HG03280 (cell line): ENCODE measurements at regions not wholly inside any gene's neighbourhood (a gene's known extent, or its start where the extent isn't known, plus 50 kb on each side); places are given as distances from the start of the nearest gene placed in this dataset.

Experiments used
- ATAC-seq: cut with Tn5 transposase; IDR thresholded peaks from one replicate; pipeline ENCODE4 v1.9.1; 2021; ENCODE audit warnings: mild to moderate bottlenecking, moderate library complexity; ENCODE audit not compliant: unreplicated experiment

DNA sequence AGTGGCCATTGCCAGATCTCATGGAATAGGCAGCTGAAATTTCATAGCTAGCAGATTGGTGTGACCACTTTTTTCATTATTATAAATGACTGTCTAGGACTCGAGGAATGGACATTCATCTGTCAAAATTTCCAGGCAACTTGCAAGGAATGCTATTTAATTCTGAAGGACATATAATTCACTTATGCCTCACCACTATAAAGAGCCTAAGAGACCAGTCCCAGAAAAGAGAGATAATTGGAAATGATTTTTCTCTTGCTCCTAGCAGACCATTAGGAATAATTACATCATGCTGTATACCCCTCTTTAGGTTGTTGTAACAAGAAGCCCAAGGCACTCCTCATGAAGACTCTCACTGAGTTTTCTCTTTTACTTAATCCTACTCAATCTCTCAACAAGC lies 557.4 kb upstream of the RAB6C start:
- ATAC-seq = no peak

DNA sequence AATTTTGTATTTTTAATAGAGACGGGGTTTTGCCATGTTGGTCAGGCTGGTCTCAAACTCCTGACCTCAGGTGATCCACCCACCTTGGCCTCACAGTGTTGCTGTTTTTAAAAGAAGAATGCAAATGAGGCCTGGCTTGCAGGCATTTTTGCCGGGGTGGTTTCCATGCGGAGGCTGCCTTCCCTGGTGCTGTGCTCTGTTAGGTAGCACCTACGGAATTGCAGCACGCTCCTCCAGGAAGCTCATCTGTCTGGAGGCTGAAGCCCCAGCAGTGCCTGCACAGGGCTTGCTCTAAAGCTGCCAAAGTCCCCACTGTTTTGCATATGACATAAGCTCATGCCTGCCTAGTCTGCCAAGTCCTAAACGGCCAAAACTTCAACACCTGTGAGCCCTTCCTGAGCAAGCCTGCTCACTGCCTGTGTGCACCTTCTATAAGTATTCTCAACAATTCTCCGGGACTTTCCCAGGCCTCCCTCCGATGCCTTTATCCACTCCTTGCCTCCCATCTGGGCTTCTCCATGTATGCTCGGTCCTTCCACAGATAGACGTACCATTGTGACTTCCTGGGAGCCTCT lies 551.3 kb upstream of the RAB6C start:
- no peak for ATAC-seq

DNA sequence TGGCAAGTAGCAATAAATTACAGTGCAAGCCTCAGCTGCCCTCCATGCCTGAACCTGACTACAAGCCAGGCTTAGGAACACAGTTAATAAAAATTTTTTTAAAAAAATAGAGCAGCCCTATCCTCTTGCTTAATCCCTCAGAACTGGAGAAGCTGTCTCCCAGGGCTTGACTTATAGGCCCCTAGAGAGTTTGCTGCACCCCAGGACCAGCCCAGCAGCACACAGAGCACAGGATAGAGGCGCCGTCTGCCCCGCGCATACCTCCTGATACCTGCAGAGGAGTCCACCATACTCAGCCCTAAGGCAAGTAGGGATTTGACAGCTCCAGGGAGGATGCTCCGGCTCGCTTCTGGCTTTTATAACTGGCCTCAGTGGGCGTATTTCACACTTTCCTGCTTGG lies 548.6 kb upstream of the RAB6C start:
- ATAC-seq = no peak

DNA sequence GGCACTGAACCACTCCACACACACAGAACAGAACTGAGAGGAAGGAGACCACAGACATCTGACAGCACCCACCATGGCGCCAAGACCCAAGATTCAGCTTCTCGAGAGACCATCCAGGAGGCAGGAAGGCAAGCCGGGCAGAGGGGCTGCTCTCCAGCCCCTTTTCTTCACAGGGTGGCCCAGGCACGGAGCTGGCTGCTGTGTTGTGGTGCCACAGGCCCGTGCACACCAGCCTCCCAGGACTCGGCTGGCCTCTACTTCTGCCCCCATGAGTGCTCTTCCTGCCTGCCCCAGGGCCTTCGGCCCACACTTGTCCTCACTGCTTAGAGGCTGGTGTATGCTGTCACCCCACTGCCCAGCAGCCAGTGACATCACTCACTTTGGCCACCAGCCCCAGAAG lies 547.6 kb upstream of the RAB6C start:
- ATAC-seq = no peak

DNA sequence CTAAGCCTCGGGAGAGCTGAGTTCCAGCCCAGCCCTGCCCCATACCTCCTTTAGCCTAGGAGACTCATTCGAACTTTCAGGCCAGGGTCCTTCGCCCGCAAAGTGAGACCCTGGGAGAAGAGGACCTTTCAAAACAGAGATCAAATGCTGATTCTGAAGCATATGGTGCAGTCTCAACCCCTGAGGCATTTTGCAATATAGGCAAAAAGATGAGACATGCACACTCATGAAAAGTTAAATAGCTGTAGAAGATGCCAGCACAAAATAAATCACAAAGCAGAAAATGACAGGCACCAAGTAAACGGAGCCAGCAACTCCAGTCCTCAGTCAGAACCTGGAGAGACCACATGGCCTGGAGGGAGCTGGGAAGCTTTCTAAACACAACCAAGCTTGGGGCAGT lies 542.7 kb upstream of the RAB6C start:
- no peak for ATAC-seq

DNA sequence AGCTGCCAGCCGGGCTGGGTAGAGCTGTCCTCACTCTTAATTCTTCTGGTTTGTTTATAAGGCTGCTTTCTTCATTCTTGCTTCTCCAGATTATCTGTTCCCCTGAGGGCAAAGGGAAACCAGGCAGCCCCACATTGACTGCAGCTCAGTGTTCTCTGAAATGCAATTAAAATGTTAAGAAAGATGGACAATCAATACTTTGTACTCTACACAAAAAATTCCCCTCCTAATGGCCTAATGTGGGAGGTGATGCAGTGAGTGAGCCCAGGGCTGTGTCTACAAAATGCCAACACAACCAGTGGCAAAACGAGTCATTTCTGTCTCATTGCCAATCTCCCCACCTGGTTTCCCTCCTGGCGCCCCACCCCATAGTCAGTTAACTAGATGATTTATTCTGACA lies 541.7 kb upstream of the RAB6C start:
- ATAC-seq = no peak

DNA sequence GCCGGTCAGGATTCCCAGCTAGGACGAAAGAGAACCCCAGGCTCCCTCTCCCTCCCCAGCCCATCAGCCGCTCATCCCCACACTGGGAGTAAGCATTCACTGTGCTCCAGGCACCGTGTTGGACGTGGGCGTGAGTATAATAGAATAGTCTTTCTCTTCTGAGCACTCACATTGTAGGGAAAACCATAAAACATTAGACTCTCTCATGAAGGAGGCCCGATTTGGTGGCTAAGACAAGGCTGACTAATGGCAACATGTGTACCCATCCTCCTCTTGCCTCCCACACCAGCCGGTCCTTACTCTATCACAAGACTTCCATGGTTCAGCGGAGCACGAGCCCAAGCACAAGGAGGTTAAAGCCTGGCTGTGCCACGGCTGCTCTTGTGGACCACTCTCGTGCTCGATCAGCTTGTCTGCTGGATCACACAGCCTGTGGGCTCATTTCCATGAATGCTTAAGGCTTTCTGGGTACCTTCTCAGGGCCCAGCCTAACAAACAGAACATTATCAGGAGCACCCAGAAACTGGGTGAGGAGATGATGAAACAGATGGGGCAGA lies 540.9 kb upstream of the RAB6C start:
- no peak for ATAC-seq

DNA sequence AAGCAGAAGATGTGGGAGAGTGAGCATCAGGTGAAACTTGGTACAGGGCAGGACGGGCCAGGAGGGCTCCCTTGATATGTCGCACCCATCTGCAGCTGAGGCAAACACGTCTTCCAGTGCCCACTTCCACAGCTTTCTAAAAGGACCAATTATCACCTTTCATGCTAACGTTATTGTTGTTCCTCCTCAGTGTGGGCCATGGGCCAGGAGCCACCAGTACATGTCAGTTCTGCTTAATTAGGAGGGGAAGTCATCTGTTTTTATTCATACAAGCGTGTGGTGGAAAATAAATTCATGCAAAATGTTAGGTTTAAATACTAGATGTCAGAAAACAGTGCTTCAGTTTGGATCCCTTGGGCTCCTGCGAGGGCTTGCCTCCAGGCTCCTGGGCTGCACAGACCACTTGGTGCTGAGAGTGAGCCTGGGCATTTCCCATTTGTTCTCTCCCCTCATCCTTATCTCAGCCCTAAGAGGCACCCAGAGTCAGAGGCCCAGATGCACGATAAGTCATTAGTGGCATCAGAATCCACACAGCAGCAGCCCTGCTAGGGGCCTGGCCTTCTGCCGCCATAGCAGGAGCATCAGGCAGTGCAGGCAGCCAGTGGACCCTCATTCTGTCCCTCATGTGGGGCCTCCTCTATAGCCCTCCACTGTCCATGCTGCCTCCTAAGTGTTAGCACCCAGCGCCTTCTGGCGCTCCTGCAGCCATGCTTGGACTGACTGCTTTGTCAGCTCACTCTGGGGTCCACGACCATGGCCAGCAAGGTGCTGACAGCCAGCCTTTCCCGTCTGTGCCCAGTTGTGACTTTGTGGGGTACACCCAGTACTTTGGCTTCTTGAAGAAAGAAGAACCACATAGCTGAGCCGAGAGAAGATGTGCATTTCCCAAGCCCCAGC lies 539.8 kb upstream of the RAB6C start:
- ATAC-seq = no peak

DNA sequence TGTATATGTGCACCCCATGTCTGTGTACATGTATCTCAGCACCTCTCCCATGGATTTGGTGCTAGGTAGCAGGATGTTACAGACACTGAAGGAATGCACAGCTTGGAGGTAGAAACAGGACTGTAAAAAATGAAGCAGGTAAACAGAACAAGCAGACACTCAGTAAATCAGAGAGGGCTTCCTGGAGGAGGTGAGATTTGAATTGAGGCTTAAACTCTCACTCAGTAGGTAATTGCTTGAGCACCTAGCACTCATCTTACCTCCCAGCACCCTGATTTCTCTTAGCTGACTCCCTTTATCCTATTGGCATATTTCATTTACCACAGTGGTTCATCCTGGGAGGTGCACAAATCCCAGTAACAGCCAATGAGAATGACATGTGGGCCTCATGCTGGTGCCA lies 537.9 kb upstream of the RAB6C start:
- no peak for ATAC-seq

DNA sequence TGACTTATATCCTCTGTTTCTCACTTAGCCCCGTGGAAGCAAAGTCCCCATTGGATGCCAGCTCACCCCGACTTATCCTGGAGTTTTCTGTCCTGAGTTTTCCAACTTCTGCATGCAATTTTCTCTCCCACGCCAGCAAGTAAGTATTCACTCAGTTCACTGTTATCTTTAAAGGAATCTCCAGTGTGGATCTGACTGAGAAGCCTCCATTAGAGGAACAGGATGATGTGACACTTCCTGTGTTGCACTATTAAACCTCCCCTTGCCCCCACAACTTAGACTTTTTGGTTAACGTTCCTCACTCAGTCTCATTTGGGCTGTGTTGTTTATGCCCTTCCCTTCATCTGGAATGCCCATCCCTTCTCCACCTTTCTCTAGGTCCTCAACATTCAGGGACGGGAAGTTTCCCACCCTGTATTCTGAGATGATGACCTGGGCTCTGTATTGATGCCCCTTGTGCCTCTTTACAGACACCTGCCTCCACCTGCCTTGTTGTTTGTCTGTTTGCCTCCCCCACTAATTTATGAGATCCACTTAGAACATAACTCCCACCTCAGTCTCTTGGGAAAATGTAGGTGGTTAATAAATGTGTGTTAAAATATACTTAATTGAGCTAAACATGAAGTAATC lies 536.1 kb upstream of the RAB6C start:
- ATAC-seq = no peak

DNA sequence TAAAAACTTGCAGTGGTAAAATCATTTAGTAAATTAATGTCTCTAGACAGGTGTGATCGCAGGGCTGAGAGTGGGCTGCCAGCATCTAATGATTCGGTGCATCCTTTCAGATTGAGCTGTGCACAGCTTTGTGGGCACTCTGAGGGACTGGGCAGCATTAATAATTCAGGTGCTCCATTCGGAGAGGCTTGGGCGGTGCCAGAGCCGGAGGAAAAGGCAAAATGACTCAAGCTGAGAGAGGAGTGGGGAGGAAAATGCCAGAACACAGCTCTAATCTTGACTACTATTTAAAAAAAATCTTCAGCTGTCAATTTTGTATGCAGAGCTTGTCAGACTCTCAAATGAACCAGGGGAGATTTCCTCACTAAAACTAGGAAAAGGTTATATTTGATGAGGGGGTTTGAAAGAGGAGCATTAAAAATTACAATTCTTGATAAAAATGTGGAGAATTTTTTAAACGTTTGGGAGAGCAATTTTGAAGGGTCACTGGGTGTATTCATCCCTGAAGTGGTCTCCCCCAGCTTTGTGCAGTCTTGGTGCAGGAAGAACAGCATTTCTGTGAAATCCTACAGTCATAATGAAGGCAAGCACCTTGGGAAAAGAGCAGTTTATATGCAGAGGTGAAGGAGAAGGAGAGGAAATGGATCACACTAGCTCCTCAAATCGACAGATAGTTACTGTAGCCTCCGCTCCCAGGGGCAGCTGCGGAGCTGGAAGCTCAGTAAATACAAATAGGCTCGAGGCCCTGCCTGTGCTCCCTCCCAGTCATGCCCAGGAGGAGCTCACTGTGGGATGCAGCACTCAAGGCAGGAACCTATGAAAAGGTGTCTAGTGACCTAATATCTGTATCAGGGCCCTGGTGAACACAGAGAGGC lies 535.4 kb upstream of the RAB6C start:
- no peak for ATAC-seq

DNA sequence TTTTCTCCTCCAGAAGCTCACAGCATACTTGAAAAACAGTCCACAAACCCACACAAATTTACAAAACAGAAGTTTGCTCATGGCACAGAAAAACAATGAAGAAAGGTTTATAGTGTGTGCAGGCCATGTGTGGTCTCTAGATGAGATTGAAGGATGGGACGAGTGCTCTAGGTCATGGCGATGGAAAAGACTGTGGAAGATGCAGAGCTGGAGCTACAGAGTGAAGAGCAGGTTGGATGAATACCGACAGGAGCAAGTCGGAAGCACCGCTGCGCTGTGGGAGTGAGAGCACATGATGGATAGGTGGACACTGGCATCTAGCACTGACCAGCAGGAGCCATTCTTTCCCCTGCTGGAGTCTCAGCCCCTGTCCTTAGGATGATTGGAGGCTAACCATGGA lies 534.7 kb upstream of the RAB6C start:
- no peak for ATAC-seq

DNA sequence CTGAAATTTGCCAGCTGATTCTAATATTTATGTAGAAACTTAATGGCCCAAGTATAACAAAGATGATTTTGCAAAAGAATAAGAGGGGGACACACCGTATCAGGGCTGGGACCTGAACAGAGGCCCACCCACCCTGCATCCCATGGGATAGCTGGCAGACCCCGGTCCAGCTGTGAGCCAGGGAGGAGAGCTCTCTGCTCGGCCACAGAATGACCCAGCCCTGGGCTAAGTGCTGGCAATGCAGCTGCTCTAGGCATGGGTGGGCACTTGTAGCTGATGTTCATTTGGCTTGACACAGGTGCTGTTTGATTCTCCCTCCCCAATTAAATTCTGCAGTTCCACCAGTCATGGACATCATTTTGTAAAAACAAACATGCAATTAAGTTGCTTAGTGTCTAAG lies 522.8 kb upstream of the RAB6C start:
- no peak for ATAC-seq

DNA sequence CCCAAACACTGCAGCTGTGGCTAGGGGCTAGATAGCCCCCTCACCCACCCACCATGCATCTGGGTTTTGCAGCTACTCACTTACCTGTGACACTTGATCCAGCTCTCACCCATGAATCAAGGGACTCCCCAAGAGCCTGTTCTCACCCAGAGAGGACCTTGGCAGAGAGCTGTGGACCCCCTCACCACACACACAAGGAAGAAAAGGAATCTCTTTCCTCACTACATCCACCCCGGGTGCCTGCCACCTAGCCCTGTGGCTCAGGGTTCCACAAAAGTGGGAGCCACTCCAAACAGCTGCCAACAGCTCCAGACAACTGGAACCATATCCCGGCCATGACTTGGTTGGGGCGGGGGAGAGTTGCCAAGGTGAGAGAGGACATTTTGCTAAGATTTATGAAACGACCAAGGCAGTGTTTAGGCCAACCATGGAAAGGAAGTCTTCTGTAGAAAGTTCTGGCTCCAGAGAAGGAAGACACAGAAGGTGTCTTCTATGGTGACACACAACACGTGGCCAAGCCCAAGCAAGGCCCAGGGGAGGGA lies 522.1 kb upstream of the RAB6C start:
- no peak for ATAC-seq

DNA sequence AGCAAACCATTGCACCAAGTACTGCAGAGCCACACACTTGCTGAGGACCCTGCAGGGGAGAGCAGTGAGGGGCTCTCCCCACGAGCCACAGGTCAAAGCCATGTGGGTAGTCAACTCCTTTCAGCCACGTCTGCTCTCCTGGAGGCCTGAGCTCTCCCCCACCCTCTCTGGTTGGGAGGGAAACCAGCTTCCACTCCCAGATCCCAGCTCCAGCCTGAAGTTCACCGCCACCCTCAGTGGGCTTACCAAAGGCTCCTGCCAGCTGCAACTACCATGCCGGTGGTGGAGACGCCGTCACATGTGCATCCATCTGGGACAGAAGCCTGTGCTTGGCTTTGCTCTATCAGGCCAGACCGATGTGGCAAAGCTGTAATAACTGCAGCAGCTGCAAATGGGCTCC lies 521.5 kb upstream of the RAB6C start:
- no peak for ATAC-seq

DNA sequence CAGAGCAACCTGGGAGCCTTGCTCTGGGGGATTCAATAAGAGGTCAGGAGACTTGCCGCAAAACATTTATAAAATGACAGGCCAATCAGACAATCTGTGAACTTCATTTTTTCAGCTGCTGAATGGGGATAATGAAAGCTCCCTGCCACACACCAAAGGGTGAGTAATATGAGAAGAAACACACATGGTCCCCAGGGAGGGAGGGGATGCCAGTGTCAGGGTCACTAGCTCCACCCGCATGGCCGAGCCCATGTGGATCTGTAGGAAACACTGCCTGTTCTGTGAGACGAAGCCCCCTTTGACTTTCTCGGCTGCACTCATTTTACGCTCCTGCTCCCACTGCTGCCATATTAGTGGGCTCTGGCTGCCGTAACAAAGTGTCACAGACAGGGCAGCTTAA lies 521.0 kb upstream of the RAB6C start:
- no peak for ATAC-seq

DNA sequence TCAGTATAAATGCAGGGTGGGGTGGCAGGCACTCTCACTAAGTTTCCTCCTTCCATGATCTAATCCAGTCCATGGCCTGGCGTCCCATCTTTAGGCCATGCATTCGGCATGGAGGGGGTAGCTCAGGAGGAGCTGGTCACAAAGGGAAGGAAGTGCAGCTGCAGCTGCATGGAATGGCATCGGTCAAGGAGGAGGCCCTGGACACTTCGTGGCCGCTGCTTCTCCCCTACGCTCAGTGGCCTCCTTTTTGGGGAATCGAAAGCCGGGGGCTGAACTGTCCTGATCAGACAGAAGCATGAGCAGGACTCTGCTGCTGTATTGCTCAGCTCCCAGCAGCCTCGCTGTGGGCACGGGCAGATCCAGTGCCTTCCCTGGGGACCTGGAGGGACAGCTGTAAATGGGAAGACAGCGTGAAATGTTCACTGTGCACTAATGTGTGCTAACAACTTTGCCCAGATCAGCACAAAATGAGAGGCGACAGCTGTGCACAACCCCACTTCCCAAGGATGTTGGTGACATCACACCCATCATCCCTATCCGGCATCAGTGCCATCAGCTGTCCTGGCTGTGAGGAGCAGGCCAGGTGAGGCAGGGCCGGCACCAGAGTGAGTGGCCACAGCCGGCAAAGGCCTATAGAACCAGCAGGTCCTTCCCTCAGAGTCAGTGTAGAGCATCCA lies 520.1 kb upstream of the RAB6C start:
- ATAC-seq = no peak

DNA sequence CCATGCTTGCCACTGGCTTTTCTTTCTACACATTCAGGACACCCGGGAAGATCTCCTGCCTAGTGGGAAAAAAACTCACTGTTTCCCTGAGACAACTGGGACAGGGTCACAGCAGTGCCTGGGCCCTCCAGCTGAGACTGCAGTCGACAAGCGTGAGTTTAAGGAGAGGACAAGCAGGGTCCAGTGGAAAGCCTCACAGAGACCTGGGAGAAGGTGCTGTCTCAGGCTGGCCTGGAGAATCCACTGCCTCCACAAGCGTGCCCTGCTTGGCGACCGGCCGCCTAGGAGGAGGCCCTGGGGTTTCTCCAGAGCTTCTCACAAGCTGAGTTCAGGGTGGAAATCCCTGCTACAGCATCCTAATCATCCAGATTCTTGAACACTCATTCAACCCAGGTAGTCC lies 519.6 kb upstream of the RAB6C start:
- ATAC-seq = no peak

DNA sequence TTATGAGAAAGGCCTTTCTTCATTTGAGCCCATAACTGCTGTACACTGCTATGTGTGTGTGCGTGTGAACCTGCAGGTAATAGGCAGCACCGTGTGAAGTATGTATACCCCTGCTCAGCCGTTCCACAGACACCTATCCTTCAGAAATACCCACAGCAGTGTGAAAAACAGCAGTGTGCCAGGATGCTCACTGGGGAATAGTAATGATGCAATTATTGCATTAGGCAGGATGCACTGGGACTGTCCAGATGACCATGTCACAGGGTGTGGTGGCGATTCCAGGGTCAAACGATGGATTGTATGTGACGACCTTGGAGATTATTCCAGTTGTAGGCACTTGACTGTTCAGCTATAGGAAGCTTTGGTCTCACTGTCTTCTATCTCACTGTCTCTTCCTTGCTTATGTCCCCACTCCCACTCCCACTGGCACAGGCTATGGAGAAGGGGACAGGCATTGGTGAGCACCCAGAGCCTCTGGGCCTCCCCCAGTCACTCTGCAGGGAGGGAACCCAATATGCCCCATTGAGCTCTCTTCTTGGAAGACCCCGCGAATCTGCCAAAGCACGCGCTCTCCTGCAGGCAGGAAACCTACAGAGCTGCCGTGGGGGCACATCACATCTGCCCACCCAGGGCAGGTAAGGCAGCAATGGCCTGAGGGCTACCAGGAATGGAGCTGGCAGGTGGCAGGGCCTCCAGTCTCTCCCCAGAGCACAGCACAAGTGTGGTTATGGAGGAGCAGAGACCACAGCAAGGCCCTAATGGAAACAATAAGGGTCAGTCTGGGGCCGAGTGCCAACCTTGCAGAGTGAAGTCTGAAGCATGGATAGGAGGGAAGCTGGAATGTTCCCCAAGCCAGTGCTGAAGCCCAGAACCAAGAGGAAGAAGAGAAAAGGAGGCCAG lies 518.9 kb upstream of the RAB6C start:
- ATAC-seq = no peak
